ENCODE measurements at regions not wholly inside any gene's neighbourhood (a gene's known extent, or its start where the extent isn't known, plus 50 kb on each side); places are given as distances from the start of the nearest gene placed in this dataset.

- WGBS (ENCODE audit: insufficient coverage) = 67% methylated on average over 2 of the region's 8 CpGs
- Histone ChIP-seq H3K27ac (ENCODE audit: low read length) (no peak overlapping the region), H3K4me3 (ENCODE audit: low read length) (no peak overlapping the region)
Measured at GRCh38 chr5:57102189-57102904, 71.5 kb upstream of the GPBP1 start.

GRCh38 chr5:57102905-57103255 is 71.0 kb upstream of the GPBP1 start:
- H3K27me3 ChIP-seq (ENCODE audit: control insufficient read depth, insufficient read depth, low read length) = no peaks in the 10 kb centered on the region
- H3K4me3 ChIP-seq (ENCODE audit: low read length) = no peak overlapping the region
- no peaks in the 10 kb centered on the region for H3K36me3 ChIP-seq (ENCODE audit: control insufficient read depth, insufficient read depth, low read length)
- no peaks in the 10 kb centered on the region for H3K4me1 ChIP-seq (ENCODE audit: control insufficient read depth, insufficient read depth, low read length)
- no peak overlapping the region for H3K27ac ChIP-seq (ENCODE audit: low read length)
- no peaks in the 10 kb centered on the region for H3K9me3 ChIP-seq (replicated peaks; ENCODE audit: control insufficient read depth, low read depth, low read length)
- DNase-seq = no peak

More at GRCh38 chr5:57102189-57102904, 71.5 kb upstream of the GPBP1 start:
- no peaks in the 10 kb centered on the region for H3K4me1 ChIP-seq (ENCODE audit: control insufficient read depth, insufficient read depth, low read length)
- no peaks in the 10 kb centered on the region for H3K9me3 ChIP-seq (replicated peaks; ENCODE audit: control insufficient read depth, low read depth, low read length)
- no peaks in the 10 kb centered on the region for H3K27me3 ChIP-seq (ENCODE audit: control insufficient read depth, insufficient read depth, low read length)
- no peaks in the 10 kb centered on the region for H3K36me3 ChIP-seq (ENCODE audit: control insufficient read depth, insufficient read depth, low read length)
- no peak for DNase-seq

GRCh38 chr5:57103317-57103907 is 70.4 kb upstream of the GPBP1 start:
- DNase-seq = no peak
- no peaks in the 10 kb centered on the region for H3K9me3 ChIP-seq (replicated peaks; ENCODE audit: control insufficient read depth, low read depth, low read length)
- H3K36me3 ChIP-seq (ENCODE audit: control insufficient read depth, insufficient read depth, low read length) = no peaks in the 10 kb centered on the region
- no peak overlapping the region for H3K4me3 ChIP-seq (ENCODE audit: low read length)
- 65% methylated on average over 4 of the region's 5 CpGs for WGBS (ENCODE audit: insufficient coverage)
- H3K27me3 ChIP-seq (ENCODE audit: control insufficient read depth, insufficient read depth, low read length) = no peaks in the 10 kb centered on the region
- no peak overlapping the region for H3K27ac ChIP-seq (ENCODE audit: low read length)
- H3K4me1 ChIP-seq (ENCODE audit: control insufficient read depth, insufficient read depth, low read length) = no peaks in the 10 kb centered on the region

- Histone ChIP-seq H3K36me3 (ENCODE audit: control insufficient read depth, insufficient read depth, low read length) (no peaks in the 10 kb centered on the region), H3K4me3 (ENCODE audit: low read length) (no peak overlapping the region), H3K27me3 (ENCODE audit: control insufficient read depth, insufficient read depth, low read length) (no peaks in the 10 kb centered on the region), H3K27ac (ENCODE audit: low read length) (no peak overlapping the region), H3K4me1 (ENCODE audit: control insufficient read depth, insufficient read depth, low read length) (no peaks in the 10 kb centered on the region), H3K9me3 (replicated peaks; ENCODE audit: control insufficient read depth, low read depth, low read length) (no peaks in the 10 kb centered on the region)
- WGBS (ENCODE audit: insufficient coverage) = 100% methylated on average over 1 of the region's 2 CpGs
- DNase-seq = no peak
Measured at GRCh38 chr5:57106661-57107060, 67.2 kb upstream of the GPBP1 start.

GRCh38 chr5:57111993-57112392 is 61.9 kb upstream of the GPBP1 start:
- no CpG with 5 or more reads among the region's 2 CpGs for WGBS (ENCODE audit: insufficient coverage)
- no peak for DNase-seq

GRCh38 chr5:57113481-57113880 is 60.4 kb upstream of the GPBP1 start:
- Histone ChIP-seq H3K9me3 (replicated peaks; ENCODE audit: control insufficient read depth, low read depth, low read length) (no peaks in the 10 kb centered on the region), H3K4me3 (ENCODE audit: low read length) (no peak overlapping the region), H3K4me1 (ENCODE audit: control insufficient read depth, insufficient read depth, low read length) (no peaks in the 10 kb centered on the region), H3K27ac (ENCODE audit: low read length) (no peak overlapping the region), H3K36me3 (ENCODE audit: control insufficient read depth, insufficient read depth, low read length) (no peaks in the 10 kb centered on the region), H3K27me3 (ENCODE audit: control insufficient read depth, insufficient read depth, low read length) (no peaks in the 10 kb centered on the region)
- DNase-seq = no peak

More at GRCh38 chr5:57111993-57112392, 61.9 kb upstream of the GPBP1 start:
- Histone ChIP-seq H3K27me3 (ENCODE audit: control insufficient read depth, insufficient read depth, low read length) (no peaks in the 10 kb centered on the region), H3K27ac (ENCODE audit: low read length) (no peak overlapping the region), H3K9me3 (replicated peaks; ENCODE audit: control insufficient read depth, low read depth, low read length) (no peaks in the 10 kb centered on the region), H3K36me3 (ENCODE audit: control insufficient read depth, insufficient read depth, low read length) (no peaks in the 10 kb centered on the region), H3K4me1 (ENCODE audit: control insufficient read depth, insufficient read depth, low read length) (no peaks in the 10 kb centered on the region), H3K4me3 (ENCODE audit: low read length) (no peak overlapping the region)

- DNase-seq = no peak
- no peaks in the 10 kb centered on the region for H3K4me1 ChIP-seq (ENCODE audit: control insufficient read depth, insufficient read depth, low read length)
- H3K4me3 ChIP-seq (ENCODE audit: low read length) = no peak overlapping the region
- H3K9me3 ChIP-seq (replicated peaks; ENCODE audit: control insufficient read depth, low read depth, low read length) = peaks cover under 1% of the 10 kb centered on the region
- no peaks in the 10 kb centered on the region for H3K36me3 ChIP-seq (ENCODE audit: control insufficient read depth, insufficient read depth, low read length)
- no CpG with 5 or more reads among the region's 1 CpG for WGBS (ENCODE audit: insufficient coverage)
- no peaks in the 10 kb centered on the region for H3K27me3 ChIP-seq (ENCODE audit: control insufficient read depth, insufficient read depth, low read length)
- no peak overlapping the region for H3K27ac ChIP-seq (ENCODE audit: low read length)
Measured at GRCh38 chr5:57117596-57117995, 56.3 kb upstream of the GPBP1 start.

- WGBS (ENCODE audit: insufficient coverage) = 100% methylated on average over 1 of the region's 3 CpGs
- Histone ChIP-seq H3K36me3 (ENCODE audit: control insufficient read depth, insufficient read depth, low read length) (no peaks in the 10 kb centered on the region), H3K9me3 (replicated peaks; ENCODE audit: control insufficient read depth, low read depth, low read length) (peaks cover 6% of the 10 kb centered on the region), H3K27ac (ENCODE audit: low read length) (no peak overlapping the region), H3K4me1 (ENCODE audit: control insufficient read depth, insufficient read depth, low read length) (no peaks in the 10 kb centered on the region), H3K4me3 (ENCODE audit: low read length) (no peak overlapping the region), H3K27me3 (ENCODE audit: control insufficient read depth, insufficient read depth, low read length) (no peaks in the 10 kb centered on the region)
- DNase-seq = no peak
Measured at GRCh38 chr5:57119031-57119430, 54.8 kb upstream of the GPBP1 start.

GRCh38 chr5:57124014-57124413 is 49.8 kb upstream of the GPBP1 start:
- H3K4me3 ChIP-seq (ENCODE audit: low read length) = no peak overlapping the region
- no peak overlapping the region for H3K27ac ChIP-seq (ENCODE audit: low read length)
- no peaks in the 10 kb centered on the region for H3K36me3 ChIP-seq (ENCODE audit: control insufficient read depth, insufficient read depth, low read length)
- H3K4me1 ChIP-seq (ENCODE audit: control insufficient read depth, insufficient read depth, low read length) = no peaks in the 10 kb centered on the region
- no peaks in the 10 kb centered on the region for H3K27me3 ChIP-seq (ENCODE audit: control insufficient read depth, insufficient read depth, low read length)
- 60% methylated on average over 1 of the region's 5 CpGs for WGBS (ENCODE audit: insufficient coverage)
- no peak for DNase-seq
- H3K9me3 ChIP-seq (replicated peaks; ENCODE audit: control insufficient read depth, low read depth, low read length) = peaks cover 6% of the 10 kb centered on the region
